ENCODE measurements at regions not wholly inside any gene's neighbourhood (a gene's known extent, or its start where the extent isn't known, plus 50 kb on each side); places are given as distances from the start of the nearest gene placed in this dataset.

DNA sequence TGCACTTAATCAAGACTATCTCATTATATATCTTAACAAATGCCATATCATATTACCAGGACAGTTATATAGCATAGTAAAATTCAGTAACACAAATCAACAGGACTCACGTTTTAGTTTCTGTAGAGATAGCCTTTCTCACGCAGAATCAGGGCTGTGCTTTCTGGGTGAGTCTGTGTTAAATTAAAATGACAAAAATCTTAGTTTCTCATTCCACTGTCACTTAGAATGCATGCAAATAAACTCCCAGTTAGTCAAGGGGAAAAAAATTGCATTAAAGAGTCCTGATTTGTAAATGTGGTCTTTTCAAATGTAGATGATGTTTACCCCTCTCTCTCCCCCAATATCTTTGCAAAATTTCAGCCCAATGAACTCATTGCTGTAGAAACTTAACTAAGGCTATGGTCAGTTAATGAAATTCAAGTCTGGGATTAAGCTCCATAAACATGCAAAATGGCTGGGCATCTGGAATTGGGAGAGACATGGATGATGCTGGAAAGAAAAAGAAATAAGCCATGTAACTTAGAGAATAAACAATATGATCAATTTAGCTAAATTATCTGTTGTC, 77.8 kb upstream of the MGAT4C start:
- TF ChIP-seq, protein P1, sequence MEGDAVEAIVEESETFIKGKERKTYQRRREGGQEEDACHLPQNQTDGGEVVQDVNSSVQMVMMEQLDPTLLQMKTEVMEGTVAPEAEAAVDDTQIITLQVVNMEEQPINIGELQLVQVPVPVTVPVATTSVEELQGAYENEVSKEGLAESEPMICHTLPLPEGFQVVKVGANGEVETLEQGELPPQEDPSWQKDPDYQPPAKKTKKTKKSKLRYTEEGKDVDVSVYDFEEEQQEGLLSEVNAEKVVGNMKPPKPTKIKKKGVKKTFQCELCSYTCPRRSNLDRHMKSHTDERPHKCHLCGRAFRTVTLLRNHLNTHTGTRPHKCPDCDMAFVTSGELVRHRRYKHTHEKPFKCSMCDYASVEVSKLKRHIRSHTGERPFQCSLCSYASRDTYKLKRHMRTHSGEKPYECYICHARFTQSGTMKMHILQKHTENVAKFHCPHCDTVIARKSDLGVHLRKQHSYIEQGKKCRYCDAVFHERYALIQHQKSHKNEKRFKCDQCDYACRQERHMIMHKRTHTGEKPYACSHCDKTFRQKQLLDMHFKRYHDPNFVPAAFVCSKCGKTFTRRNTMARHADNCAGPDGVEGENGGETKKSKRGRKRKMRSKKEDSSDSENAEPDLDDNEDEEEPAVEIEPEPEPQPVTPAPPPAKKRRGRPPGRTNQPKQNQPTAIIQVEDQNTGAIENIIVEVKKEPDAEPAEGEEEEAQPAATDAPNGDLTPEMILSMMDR (IDR thresholded peaks at IDR 0.05), result no peak
- Histone ChIP-seq H3K4me3 (no peak overlapping the region), H3K27ac (no peak overlapping the region)
- DNase-seq (ENCODE audit: low spot score), result no peak

DNA sequence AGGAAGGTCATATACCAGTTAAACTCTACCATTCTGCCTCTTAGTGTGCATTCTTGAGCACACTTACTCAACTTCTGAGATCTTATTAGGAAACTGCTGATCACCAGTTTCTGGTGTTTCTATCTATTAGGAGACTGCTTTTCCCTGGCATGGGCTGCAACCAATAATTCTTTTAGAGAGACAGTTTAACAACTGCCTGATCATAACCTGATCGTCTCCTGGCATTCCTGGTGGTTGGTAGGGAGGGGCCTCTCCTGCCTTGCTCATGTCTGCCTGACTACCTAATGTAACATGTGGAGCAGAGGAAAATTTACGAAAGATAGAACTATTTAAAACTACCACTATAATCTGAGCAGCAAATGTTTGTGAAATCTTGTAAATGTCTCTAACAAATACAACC, 75.3 kb upstream of the MGAT4C start:
- no peak overlapping the region for H3K4me3 ChIP-seq
- no peak overlapping the region for H3K27ac ChIP-seq
- TF ChIP-seq, protein P1 (IDR thresholded peaks at IDR 0.05), result no peak
- no peak for DNase-seq (ENCODE audit: low spot score)

DNA sequence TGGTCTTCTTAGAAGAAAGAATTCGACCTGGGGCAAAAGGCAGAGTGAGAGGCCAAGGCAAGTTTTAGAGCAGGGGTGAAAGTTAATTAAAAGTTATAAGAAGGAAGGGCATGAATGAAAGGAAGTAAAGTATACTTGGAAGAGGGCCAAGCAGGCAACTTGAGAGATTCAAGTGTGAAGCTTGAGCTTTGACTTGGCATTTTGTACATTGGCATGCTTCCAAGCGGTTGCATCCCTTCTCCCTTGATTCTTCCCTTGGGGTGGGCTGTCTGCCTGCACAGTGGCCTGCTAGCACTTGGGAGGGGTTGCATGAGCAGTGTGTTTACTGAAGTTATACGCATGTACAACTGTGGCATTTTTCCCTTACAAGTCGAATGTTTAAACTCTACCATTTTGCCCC, 74.8 kb upstream of the MGAT4C start:
- Histone ChIP-seq H3K27ac (no peak overlapping the region), H3K4me3 (no peak overlapping the region)
- DNase-seq (ENCODE audit: low spot score), result no peak
- TF ChIP-seq, protein P1 (IDR thresholded peaks at IDR 0.05), result no peak

DNA sequence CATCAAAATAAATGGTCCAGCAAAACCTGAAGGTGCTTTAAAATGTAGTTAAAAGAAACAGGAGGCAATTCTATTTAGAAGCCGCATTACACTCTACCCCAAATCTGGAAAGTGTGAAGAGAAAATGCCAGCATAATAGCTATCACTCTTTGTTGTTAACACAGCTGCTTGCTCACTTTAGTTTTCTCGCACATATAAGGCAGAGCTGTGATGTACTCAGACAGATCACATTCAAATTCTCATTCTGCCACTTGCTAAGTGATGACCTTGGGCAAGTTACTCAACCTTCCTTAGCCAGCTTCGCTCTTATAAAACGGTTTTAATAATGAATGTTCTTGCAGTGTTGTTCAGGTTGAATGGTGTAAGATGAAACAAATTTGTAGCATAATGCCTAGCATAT, 56.0 kb upstream of the MGAT4C start:
- no peak for DNase-seq (ENCODE audit: low spot score)
- no peak overlapping the region for H3K27ac ChIP-seq
- TF ChIP-seq, protein P1 (IDR thresholded peaks at IDR 0.05), result no peak
- no peak overlapping the region for H3K4me3 ChIP-seq

All from coronary artery (tissue), 2 donors.